ENCODE measurements at regions not wholly inside any gene's neighbourhood (a gene's known extent, or its start where the extent isn't known, plus 50 kb on each side); places are given as distances from the start of the nearest gene placed in this dataset.
"Not testable (repeated sequence)": the region's sequence is repeated elsewhere in the genome, so short reads cannot be mapped to it uniquely, and the experiment has no call there.

- Histone ChIP-seq H3K9me3 (ENCODE audit: control insufficient read depth in 2 of 2, insufficient read depth in 1 of 2, low read depth in 1 of 2, low read length in 1 of 2) (no peaks in the 10 kb centered on the region), H3K27ac (ENCODE audit: low read depth in 2 of 2, low read length in 1 of 2) (no peak overlapping the region), H3K27me3 (ENCODE audit: control insufficient read depth in 1 of 2, insufficient read depth in 2 of 2, low read length in 2 of 2) (no peaks in the 10 kb centered on the region), H3K4me1 (ENCODE audit: control insufficient read depth in 2 of 2, insufficient read depth in 2 of 2, low read length in 1 of 2) (no peaks in the 10 kb centered on the region), H3K4me3 (ENCODE audit: low read depth in 1 of 2, low read length in 2 of 2) (no peak overlapping the region), H3K36me3 (ENCODE audit: control insufficient read depth in 2 of 2, insufficient read depth in 2 of 2, low read length in 1 of 2) (no peaks in the 10 kb centered on the region)
- WGBS, 2 donors, result 38 to 60% methylated on average over 2 of the region's 2 CpGs
These were observed 430.7 kb upstream of the CBLB start for GRCh38 chr3:106299300-106300098.

GRCh38 chr3:106302451-106303221 is 433.8 kb upstream of the CBLB start:
- Histone ChIP-seq H3K27me3 (ENCODE audit: control insufficient read depth in 1 of 2, insufficient read depth in 2 of 2, low read length in 2 of 2) (no peaks in the 10 kb centered on the region), H3K9me3 (ENCODE audit: control insufficient read depth in 2 of 2, insufficient read depth in 1 of 2, low read depth in 1 of 2, low read length in 1 of 2) (no peaks in the 10 kb centered on the region), H3K4me1 (ENCODE audit: control insufficient read depth in 2 of 2, insufficient read depth in 2 of 2, low read length in 1 of 2) (no peaks in the 10 kb centered on the region), H3K4me3 (ENCODE audit: low read depth in 1 of 2, low read length in 2 of 2) (no peak overlapping the region), H3K27ac (ENCODE audit: low read depth in 2 of 2, low read length in 1 of 2) (no peak overlapping the region), H3K36me3 (ENCODE audit: control insufficient read depth in 2 of 2, insufficient read depth in 2 of 2, low read length in 1 of 2) (no peaks in the 10 kb centered on the region)
- WGBS, 2 donors, result 70 to 76% methylated on average over 5 of the region's 5 CpGs

GRCh38 chr3:106303766-106304165 is 435.0 kb upstream of the CBLB start:
- H3K4me3 ChIP-seq (ENCODE audit: low read depth in 1 of 2, low read length in 2 of 2), result no peak overlapping the region
- H3K9me3 ChIP-seq (ENCODE audit: control insufficient read depth in 2 of 2, insufficient read depth in 1 of 2, low read depth in 1 of 2, low read length in 1 of 2), result no peaks in the 10 kb centered on the region
- no peak overlapping the region for H3K27ac ChIP-seq (ENCODE audit: low read depth in 2 of 2, low read length in 1 of 2)
- H3K4me1 ChIP-seq (ENCODE audit: control insufficient read depth in 2 of 2, insufficient read depth in 2 of 2, low read length in 1 of 2), result no peaks in the 10 kb centered on the region
- H3K36me3 ChIP-seq (ENCODE audit: control insufficient read depth in 2 of 2, insufficient read depth in 2 of 2, low read length in 1 of 2), result no peaks in the 10 kb centered on the region
- H3K27me3 ChIP-seq (ENCODE audit: control insufficient read depth in 1 of 2, insufficient read depth in 2 of 2, low read length in 2 of 2), result no peaks in the 10 kb centered on the region

DNA sequence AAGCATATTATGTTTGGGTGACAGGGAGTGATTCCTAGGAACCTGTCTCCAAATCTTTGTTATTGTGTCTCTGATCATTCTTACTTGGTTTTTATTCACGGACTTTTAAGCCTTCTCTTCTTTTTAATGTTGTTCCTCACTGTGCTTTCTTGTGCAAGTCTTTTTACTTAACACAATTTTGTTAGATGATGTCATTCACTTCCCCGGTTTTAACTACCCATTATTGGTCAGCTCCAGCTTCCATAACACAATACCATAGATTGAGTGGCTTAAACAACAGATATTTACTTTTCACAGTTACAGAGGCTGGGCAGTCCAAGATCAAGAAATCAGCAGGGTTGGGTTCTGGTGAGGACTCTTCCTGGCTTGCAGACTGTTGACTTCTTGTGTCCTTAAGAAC is 436.3 kb upstream of the CBLB start:
- Histone ChIP-seq H3K9me3 (ENCODE audit: control insufficient read depth in 2 of 2, insufficient read depth in 1 of 2, low read depth in 1 of 2, low read length in 1 of 2) (no peaks in the 10 kb centered on the region), H3K36me3 (ENCODE audit: control insufficient read depth in 2 of 2, insufficient read depth in 2 of 2, low read length in 1 of 2) (no peaks in the 10 kb centered on the region), H3K27me3 (ENCODE audit: control insufficient read depth in 1 of 2, insufficient read depth in 2 of 2, low read length in 2 of 2) (no peaks in the 10 kb centered on the region), H3K4me3 (ENCODE audit: low read depth in 1 of 2, low read length in 2 of 2) (no peak overlapping the region), H3K4me1 (ENCODE audit: control insufficient read depth in 2 of 2, insufficient read depth in 2 of 2, low read length in 1 of 2) (no peaks in the 10 kb centered on the region), H3K27ac (ENCODE audit: low read depth in 2 of 2, low read length in 1 of 2) (no peak overlapping the region)
- 82 to 84% methylated on average over 2 of the region's 2 CpGs for WGBS, 2 donors

- no peak overlapping the region for H3K27ac ChIP-seq (ENCODE audit: low read depth in 2 of 2, low read length in 1 of 2)
- no peaks in the 10 kb centered on the region for H3K9me3 ChIP-seq (ENCODE audit: control insufficient read depth in 2 of 2, insufficient read depth in 1 of 2, low read depth in 1 of 2, low read length in 1 of 2)
- no peak overlapping the region for H3K4me3 ChIP-seq (ENCODE audit: low read depth in 1 of 2, low read length in 2 of 2)
- no peaks in the 10 kb centered on the region for H3K4me1 ChIP-seq (ENCODE audit: control insufficient read depth in 2 of 2, insufficient read depth in 2 of 2, low read length in 1 of 2)
- no peaks in the 10 kb centered on the region for H3K27me3 ChIP-seq (ENCODE audit: control insufficient read depth in 1 of 2, insufficient read depth in 2 of 2, low read length in 2 of 2)
- 94 to 99% methylated on average over 1 of the region's 1 CpG for WGBS, 2 donors
- H3K36me3 ChIP-seq (ENCODE audit: control insufficient read depth in 2 of 2, insufficient read depth in 2 of 2, low read length in 1 of 2), result no peaks in the 10 kb centered on the region
These were observed 437.1 kb upstream of the CBLB start for GRCh38 chr3:106305882-106306435.

- H3K4me1 ChIP-seq (ENCODE audit: control insufficient read depth in 2 of 2, insufficient read depth in 2 of 2, low read length in 1 of 2), result no peaks in the 10 kb centered on the region
- H3K9me3 ChIP-seq (ENCODE audit: control insufficient read depth in 2 of 2, insufficient read depth in 1 of 2, low read depth in 1 of 2, low read length in 1 of 2), result no peaks in the 10 kb centered on the region
- no peak overlapping the region for H3K4me3 ChIP-seq (ENCODE audit: low read depth in 1 of 2, low read length in 2 of 2)
- no peaks in the 10 kb centered on the region for H3K36me3 ChIP-seq (ENCODE audit: control insufficient read depth in 2 of 2, insufficient read depth in 2 of 2, low read length in 1 of 2)
- H3K27ac ChIP-seq (ENCODE audit: low read depth in 2 of 2, low read length in 1 of 2), result no peak overlapping the region
- WGBS, 2 donors, result 90 to 95% methylated on average over 1 of the region's 1 CpG
- no peaks in the 10 kb centered on the region for H3K27me3 ChIP-seq (ENCODE audit: control insufficient read depth in 1 of 2, insufficient read depth in 2 of 2, low read length in 2 of 2)
These were observed 440.5 kb upstream of the CBLB start for GRCh38 chr3:106309274-106309673.

- 83 to 88% methylated on average over 4 of the region's 4 CpGs for WGBS, 2 donors
- not testable (repeated sequence) for H3K36me3 ChIP-seq (ENCODE audit: control insufficient read depth in 2 of 2, insufficient read depth in 2 of 2, low read length in 1 of 2); H3K27ac ChIP-seq (ENCODE audit: low read depth in 2 of 2, low read length in 1 of 2); H3K27me3 ChIP-seq (ENCODE audit: control insufficient read depth in 1 of 2, insufficient read depth in 2 of 2, low read length in 2 of 2); H3K9me3 ChIP-seq (ENCODE audit: control insufficient read depth in 2 of 2, insufficient read depth in 1 of 2, low read depth in 1 of 2, low read length in 1 of 2); H3K4me1 ChIP-seq (ENCODE audit: control insufficient read depth in 2 of 2, insufficient read depth in 2 of 2, low read length in 1 of 2); H3K4me3 ChIP-seq (ENCODE audit: low read depth in 1 of 2, low read length in 2 of 2)
These were observed 441.0 kb upstream of the CBLB start for GRCh38 chr3:106309798-106310197.

- H3K9me3 ChIP-seq (ENCODE audit: control insufficient read depth in 2 of 2, insufficient read depth in 1 of 2, low read depth in 1 of 2, low read length in 1 of 2), result no peaks in the 10 kb centered on the region
- H3K27me3 ChIP-seq (ENCODE audit: control insufficient read depth in 1 of 2, insufficient read depth in 2 of 2, low read length in 2 of 2), result no peaks in the 10 kb centered on the region
- 88 to 93% methylated on average over 6 of the region's 6 CpGs for WGBS, 2 donors
- H3K27ac ChIP-seq (ENCODE audit: low read depth in 2 of 2, low read length in 1 of 2), result no peak overlapping the region
- H3K4me3 ChIP-seq (ENCODE audit: low read depth in 1 of 2, low read length in 2 of 2), result no peak overlapping the region
- H3K36me3 ChIP-seq (ENCODE audit: control insufficient read depth in 2 of 2, insufficient read depth in 2 of 2, low read length in 1 of 2), result no peaks in the 10 kb centered on the region
- no peaks in the 10 kb centered on the region for H3K4me1 ChIP-seq (ENCODE audit: control insufficient read depth in 2 of 2, insufficient read depth in 2 of 2, low read length in 1 of 2)
These were observed 448.6 kb upstream of the CBLB start for GRCh38 chr3:106317141-106318055.

- H3K9me3 ChIP-seq (ENCODE audit: control insufficient read depth in 2 of 2, insufficient read depth in 1 of 2, low read depth in 1 of 2, low read length in 1 of 2); H3K4me3 ChIP-seq (ENCODE audit: low read depth in 1 of 2, low read length in 2 of 2); H3K4me1 ChIP-seq (ENCODE audit: control insufficient read depth in 2 of 2, insufficient read depth in 2 of 2, low read length in 1 of 2); H3K27ac ChIP-seq (ENCODE audit: low read depth in 2 of 2, low read length in 1 of 2); H3K36me3 ChIP-seq (ENCODE audit: control insufficient read depth in 2 of 2, insufficient read depth in 2 of 2, low read length in 1 of 2); H3K27me3 ChIP-seq (ENCODE audit: control insufficient read depth in 1 of 2, insufficient read depth in 2 of 2, low read length in 2 of 2): not testable (repeated sequence)
- WGBS, 2 donors, result 81 to 84% methylated on average over 1 of the region's 1 CpG
These were observed 452.6 kb upstream of the CBLB start for GRCh38 chr3:106321438-106321837.
